HG03469 (cell line): ENCODE measurements at regions not wholly inside any gene's neighbourhood (a gene's known extent, or its start where the extent isn't known, plus 50 kb on each side); places are given as distances from the start of the nearest gene placed in this dataset.

Experiments
- ATAC-seq: cut with Tn5 transposase; IDR thresholded peaks from one replicate; pipeline ENCODE4 v1.9.1; 2021; ENCODE audit warnings: mild to moderate bottlenecking, moderate library complexity, moderate number of reproducible peaks; ENCODE audit not compliant: unreplicated experiment

DNA sequence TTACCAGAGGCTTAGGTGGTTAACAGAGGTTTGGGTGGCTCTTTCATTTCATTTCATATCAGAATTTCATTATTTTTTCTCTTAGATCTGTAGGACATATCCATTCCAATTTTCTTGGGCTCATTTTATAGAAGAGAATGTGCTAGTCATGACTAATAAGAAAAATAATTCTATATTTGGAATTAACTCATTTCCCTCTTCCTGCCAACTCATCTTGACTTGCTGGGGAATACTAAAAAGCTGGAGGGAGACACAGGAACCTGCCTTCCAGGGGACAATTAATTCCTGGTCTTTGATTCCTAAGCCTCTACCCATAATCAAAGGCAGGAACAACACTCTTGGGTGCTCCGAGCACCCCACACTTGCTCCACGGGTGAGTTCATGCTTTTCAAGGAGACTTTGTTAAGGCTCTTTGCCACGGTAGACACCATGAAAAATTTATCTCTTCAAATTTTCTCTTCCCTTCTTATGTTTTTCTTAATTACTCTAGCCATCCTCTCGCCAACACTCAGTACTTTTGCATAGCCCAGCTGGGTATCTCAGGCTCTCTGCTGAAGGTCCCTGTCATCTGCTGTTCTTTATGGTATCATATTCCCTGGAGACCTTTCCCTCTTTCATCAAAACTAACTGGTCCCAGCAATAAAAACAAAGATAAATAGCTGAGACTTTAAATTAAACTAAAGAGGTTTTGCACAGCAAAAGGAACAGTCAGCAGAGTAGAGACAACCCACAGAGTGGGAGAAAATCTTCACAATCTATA is 273.9 kb downstream of the NPR3 start:
- ATAC-seq: no peak

DNA sequence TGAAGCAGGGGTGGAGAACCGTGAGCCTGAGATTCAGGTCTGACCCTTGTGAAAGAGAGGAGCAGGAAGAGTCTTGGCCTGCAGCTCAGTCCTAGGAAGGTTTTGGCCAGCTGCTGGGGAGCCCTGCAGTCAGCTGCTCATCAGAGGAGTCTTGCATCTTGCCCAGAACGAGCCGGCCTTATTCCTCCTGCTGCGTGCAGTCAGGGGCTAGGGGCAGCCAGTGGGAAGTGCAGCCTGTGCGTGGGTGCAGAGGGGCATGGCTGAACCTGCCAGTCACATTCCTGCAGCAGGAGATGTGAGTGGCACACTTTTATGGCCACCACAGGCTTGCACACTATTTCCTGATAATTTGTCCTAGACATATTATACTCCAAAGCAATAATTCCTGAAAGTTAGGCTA is 278.7 kb downstream of the NPR3 start:
- no peak for ATAC-seq

DNA sequence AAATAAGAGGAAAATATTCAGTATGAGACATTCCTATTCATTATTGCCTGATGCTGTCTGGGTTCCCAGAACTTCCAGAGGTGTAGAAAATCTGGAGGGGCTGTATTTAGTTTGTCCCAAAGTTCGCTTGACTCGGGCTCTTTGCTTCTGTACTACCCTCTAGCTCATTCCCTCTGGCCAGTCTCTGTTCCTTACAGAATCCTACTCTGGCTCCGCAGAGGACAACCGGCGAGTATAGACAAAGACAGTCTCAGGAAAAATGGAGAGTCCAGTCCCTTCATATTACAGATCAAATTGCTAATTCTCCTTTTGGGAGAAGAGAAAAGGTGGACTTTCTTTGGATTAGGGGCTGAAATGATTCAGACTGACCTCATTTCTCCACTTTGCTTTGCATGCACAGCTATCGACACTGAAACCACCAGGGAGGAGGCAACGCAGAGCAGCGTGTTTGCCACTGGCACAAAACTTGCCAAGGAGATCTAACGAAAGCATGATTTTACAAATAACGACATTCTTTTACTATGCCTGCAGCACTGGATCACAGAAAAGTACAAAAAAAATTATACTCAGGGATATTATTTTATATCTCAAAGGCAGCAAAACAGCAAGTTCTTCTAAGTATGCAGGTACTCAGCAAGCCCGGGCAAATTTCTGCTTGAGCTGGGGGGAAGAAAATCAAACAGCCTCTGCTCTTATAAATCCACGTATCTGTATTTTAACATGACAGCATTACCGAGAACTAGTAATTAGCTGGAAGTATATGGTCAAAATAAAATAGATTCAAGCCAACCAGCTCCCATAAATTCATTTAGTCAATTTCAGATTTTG is 279.7 kb downstream of the NPR3 start:
- no peak for ATAC-seq

DNA sequence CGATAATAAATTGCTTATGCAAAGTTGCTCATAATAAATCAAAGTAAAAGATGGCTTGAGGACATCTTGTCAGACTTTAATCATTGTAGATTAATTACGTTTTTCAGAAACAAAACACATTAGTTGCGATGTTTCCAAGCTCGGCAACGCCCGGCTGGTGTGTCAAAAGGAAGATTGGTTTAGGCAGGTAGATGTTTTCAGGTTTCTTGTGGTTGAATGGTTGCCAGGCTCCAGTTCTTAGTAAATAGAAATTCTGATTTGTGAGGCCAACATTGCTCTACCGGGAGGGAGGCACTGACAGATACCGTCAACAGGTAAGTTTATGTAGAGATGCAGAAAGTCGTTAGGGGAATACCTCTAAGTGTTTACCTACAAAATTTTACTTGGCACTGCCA is 280.3 kb downstream of the NPR3 start:
- ATAC-seq: no peak

DNA sequence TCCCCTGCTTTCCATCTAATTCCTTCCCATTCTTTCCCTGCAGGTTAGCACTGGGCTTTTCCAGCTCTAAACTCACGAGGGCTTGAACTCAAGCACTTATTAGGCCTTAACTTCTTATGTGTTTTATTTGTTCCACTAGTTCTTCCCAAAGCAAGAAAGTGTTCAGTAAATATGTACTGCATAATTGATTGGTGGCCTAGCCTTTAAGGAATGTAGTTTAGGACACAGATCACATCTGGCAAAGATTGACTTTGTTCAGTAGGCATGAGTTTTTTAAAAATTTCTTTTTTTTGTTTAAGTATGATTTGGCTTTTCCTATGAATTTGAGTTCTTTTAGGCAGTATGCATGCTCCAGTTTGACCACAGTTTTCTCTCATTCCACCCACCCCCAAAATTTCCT is 285.2 kb downstream of the NPR3 start:
- no peak for ATAC-seq

- ATAC-seq: no peak
Measured at GRCh38 chr5:33008751-33009418, 297.8 kb downstream of the NPR3 start.

DNA sequence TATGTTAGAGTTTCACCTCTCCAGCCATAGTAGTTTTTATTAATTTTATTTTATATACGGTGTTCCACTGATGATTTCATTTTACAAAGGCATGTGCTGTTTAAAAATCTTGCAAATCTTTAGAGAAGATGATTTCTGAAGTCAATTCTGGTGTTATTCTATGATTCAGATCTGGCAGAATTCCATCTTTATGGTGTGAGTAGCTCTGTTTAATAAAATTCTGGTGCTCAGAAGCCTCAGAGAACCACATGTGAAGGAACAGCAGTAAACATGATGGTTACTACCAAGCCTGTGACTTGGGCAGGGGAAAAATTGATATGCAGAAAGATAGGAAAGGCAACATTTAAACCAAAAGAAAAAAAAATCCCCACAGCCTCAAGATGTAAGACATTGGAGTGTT is 299.7 kb downstream of the NPR3 start:
- ATAC-seq: no peak

DNA sequence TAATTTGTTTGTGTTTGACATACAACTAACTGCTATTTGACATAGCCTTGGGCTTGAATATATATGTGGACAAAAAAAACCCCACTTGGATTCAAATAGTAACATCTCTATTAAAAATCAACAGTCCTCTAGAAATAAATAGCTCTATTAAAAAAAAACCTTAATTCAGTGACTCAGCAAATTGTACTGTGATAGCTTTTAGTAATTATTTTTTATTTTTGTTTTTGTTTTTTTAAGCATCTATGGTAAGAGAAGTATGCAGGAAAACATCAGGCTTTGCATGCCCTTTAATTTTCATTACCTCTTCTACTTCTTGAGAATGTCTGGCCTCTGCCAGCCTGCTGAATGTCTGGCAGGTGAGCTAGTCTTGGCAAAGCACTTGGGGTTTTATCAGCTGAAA is 300.7 kb downstream of the NPR3 start:
- no peak for ATAC-seq

- ATAC-seq: no peak
Measured at GRCh38 chr5:33023649-33024048, 312.5 kb downstream of the NPR3 start.

DNA sequence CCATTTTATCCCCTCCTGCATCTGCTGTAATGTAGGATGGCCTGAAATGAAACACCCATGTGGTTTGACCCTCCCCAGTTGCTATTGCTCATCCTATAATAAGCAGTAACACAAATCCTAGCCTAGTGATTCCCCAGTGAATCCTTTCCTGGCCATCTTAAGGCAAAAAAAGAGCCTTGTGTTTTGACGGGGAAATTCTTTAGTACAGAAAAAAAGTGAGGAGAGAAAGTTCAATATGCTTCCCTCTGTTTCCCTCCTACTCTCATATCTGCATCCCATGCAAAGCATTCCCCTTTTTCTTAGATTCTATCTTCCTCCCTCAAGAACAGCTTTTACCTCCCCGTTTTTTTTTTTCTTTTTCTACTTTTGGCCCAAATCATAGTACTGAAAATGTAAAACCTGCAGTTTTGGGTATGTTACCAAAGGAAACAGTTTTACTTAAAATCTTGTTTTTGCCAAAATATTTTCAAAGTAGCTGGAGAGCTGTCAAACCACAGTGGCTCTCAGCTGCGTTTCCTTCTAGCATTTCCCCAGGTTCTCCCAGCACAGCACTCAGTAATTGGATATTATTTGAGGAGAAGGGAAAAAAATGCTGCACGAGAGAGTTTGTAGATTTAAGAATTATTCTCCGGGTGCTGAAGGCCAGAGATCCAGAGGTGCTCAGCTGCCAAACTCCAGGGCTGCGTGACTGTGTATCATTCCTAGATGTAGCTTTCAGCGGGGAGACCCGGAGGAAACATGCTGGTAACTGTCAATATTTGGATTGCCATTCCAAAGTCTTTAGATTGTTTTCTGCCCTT is 321.4 kb downstream of the NPR3 start:
- ATAC-seq: no peak

DNA sequence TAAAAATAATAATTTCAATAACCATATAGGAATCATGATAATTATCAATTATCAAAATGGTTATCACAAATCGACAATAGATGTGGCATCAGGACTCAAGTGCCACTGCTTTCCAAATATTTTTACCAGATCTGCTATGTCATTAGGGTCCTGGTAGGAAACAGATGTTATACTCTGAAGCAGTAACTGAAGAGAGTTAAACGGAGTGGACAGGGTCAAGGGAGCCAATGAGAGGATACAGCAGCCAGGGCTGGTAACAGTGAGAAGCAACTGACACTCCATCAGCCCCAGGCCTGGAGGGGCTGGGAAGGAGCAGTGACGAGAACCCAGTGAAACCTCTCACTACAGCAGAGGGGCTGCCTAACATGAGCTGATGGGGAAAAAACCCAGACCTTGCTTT is 322.4 kb downstream of the NPR3 start:
- ATAC-seq: no peak

GRCh38 chr5:33034777-33035176 is 323.7 kb downstream of the NPR3 start:
- no peak for ATAC-seq

- ATAC-seq: no peak
Measured at GRCh38 chr5:33035851-33036527, 324.9 kb downstream of the NPR3 start.

DNA sequence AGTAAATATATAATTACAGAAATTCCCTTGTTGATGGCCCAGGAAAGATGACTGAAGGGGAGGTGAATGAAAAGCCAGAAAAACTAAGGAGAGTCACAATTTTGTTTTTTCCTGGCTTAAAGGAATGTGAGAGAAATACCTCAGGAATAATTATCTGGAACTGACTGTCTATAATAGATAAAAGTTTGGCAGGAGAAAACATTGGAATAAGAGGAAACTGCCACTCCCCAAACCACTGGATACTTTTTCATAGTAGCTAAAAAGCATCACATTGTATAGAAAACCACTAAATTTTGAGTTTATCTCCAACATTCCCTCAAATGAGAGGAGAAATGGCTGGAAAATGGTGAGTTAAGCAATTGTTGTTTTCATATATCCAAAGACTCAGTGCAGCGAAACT is 326.0 kb downstream of the NPR3 start:
- ATAC-seq: no peak

DNA sequence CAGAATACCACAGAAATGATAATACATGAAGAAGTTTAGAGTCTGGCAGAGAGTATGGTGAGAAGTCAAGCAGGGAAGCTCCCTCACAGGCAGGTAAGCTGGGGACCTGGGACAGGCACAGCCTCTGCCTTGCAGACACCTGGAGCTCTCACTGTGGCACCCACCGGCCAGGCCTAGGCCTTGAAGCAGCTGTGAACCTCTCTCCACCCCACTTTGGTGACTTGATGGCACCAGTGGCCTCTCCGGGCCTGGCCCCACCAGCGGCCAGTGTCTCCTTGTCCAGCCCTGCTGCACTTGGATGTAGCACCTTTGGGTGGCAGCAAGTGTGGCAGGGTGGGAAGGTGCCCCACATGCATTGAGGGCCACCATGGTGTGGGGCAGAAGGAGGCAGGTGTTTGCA is 330.5 kb downstream of the NPR3 start:
- ATAC-seq: no peak

DNA sequence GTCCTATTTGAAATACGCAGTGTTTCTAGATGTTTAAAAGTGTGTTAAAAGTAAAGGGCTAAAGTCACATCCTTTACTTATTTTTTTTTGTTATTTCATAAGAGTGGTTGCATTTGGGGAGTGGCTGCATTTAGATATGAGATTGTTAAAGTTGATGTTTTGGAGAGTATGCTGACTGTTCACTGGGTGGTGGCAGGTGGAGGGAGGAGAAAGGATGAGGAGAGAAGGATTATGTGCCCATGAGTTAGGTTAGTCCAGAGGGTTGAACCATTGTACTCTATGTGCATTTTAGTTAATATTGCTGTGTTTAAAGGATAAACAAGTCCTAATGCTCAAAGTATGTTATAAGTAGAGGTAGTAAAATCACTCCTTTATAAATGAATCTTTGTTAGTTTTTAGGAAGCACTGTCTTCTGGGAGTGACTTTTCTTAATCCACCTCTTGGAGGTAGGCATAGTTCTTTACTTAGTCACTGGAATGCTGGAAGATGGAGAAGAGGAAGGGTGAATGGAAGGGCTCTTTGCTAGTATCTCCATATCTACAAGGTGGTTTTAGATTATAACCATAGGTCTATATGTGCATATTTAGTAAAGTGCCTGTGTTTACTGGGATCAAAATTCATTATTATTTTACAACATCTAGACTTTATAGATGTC is 332.3 kb downstream of the NPR3 start:
- ATAC-seq: no peak

DNA sequence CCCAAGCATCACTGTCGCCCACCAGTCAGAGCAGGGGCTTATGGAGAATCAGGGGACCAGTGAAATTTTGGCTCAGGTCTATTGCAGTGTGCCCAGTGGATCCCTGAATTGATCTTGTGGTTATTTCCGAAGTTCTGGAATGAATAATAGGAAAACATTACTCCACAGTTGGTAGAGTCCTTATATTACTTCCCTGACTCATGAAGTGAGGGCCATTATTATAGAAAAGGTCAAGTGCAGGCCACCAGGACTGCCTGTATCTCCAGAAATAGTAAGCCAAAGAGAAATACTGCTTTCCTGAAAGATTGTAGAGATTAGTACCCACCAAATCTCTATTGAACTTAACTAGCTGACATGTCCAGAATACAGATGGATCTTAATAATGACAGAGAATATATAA is 335.0 kb downstream of the NPR3 start:
- no peak for ATAC-seq

DNA sequence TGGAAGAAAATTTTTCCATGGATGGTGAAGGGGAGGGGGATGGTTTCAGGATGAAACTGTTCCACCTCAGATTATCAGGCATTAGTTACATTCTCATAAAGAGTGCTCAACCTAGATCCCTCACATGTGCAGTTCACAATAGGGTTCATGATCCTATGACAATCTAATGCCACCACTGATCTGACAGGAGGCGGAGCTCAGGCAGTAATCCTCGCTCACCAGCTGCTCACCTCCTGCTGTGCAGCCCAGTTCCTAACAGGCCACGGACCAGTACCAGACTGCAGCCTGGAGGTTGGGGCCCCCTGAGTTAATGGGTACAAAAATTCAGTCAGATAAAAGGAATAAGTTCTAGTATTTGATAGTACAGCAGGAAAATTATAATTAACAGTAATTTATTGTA is 337.2 kb downstream of the NPR3 start:
- ATAC-seq: no peak

- no peak for ATAC-seq
Measured at GRCh38 chr5:33049298-33049697, 338.2 kb downstream of the NPR3 start.

- no peak for ATAC-seq
Measured at GRCh38 chr5:33049842-33050241, 338.7 kb downstream of the NPR3 start.
